ENCODE measurements at regions not wholly inside any gene's neighbourhood (a gene's known extent, or its start where the extent isn't known, plus 50 kb on each side); places are given as distances from the start of the nearest gene placed in this dataset.
"Not testable (repeated sequence)": the region's sequence is repeated elsewhere in the genome, so short reads cannot be mapped to it uniquely, and the experiment has no call there.

- Histone ChIP-seq H3K27ac (no peak overlapping the region), H3K4me1 (no peaks in the 10 kb centered on the region), H3K9me3 (no peaks in the 10 kb centered on the region), H3K27me3 (no peaks in the 10 kb centered on the region), H3K4me3 (no peak overlapping the region), H3K36me3 (no peaks in the 10 kb centered on the region)
- intact Hi-C loops (cut with DNase I; ENCODE audit: low total_unique reads): no loop called here
- TF ChIP-seq CTCF (IDR thresholded peaks at IDR 0.05 in 4 of 5, conservative IDR thresholded peaks at IDR 0.05 in 1 of 5) (no peak), POLR2A (IDR thresholded peaks at IDR 0.05) (no peak)
- ATAC-seq (no peak), DNase-seq (no peak)
- in situ Hi-C loops (cut with MboI; ENCODE audit: low sequenced_read_pairs in 4 of 4): no loop called here
These were observed 128.0 kb downstream of the LAT start for GRCh38 chr16:29112755-29113347.

DNA sequence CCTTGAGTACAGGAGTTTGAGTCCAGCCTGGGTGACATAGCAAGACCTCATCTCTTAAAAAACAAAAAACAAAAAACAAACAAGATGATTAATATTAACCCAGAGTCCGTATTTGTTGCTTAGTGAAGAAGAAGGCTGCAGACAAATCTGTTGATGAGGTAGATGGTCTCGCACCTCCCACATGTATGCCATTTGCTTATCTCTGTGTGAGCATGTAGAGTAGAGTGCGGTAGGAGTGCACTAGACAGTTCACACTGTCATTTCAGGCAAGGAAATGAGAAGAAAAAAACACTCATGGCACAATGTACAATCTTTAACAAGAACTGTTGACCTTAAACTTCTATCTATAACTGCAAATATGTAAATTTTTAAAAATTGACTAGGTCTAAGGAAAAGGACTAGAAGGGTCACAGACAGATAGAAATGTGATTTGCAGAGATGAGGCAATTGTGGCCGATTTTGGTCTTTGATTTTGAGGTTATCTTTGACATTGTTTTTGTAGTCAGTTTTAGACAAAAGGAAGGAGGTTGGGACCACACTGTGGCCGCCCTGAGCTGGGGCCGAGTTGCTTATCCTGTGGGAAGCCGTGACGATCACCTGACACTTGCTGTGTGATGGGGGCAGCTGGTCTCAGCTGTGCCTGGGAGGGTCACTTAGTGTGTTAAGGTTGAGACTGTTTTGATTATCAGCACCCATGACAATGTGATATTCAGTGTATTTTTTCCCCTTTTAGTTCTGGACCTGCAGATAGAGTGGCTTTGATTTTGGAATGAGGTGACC is 127.2 kb downstream of the LAT start:
- intact Hi-C loops (cut with DNase I; ENCODE audit: low total_unique reads); in situ Hi-C loops (cut with MboI; ENCODE audit: low sequenced_read_pairs in 4 of 4); H3K4me3 ChIP-seq; H3K27me3 ChIP-seq; H3K9me3 ChIP-seq; H3K4me1 ChIP-seq; DNase-seq; H3K27ac ChIP-seq; ATAC-seq; H3K36me3 ChIP-seq: not testable (repeated sequence)

DNA sequence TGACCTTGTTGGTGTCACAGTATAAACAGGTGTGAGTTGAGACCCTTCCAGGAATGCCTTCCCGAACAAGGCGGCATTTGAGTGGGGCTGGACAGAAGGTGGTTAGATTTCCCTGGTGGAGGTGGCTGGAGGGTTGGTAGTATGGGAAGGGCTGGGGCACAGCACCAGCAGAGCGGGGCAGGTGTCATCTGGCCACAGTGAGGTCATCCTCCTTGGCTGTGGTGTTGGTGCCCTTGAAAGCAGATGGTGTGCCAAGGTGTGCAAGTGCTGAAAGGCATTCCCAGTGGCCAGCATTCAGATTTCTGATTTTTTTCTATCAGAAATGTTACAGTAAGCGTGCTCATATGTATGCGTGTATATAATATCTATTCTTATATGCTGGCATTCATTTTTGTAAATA is 126.6 kb downstream of the LAT start:
- TF ChIP-seq CTCF (IDR thresholded peaks at IDR 0.05 in 4 of 5, conservative IDR thresholded peaks at IDR 0.05 in 1 of 5): no peak
- TF ChIP-seq POLR2A (IDR thresholded peaks at IDR 0.05): no peak
- H3K27ac ChIP-seq: no peak overlapping the region
- H3K9me3 ChIP-seq: no peaks in the 10 kb centered on the region
- H3K4me1 ChIP-seq: no peaks in the 10 kb centered on the region
- no peaks in the 10 kb centered on the region for H3K36me3 ChIP-seq
- no peak overlapping the region for H3K4me3 ChIP-seq
- ATAC-seq (no peak), DNase-seq (no peak)
- in situ Hi-C loops (cut with MboI; ENCODE audit: low sequenced_read_pairs in 4 of 4) (no loop called here), intact Hi-C loops (cut with DNase I; ENCODE audit: low total_unique reads) (no loop called here)
- no peaks in the 10 kb centered on the region for H3K27me3 ChIP-seq

DNA sequence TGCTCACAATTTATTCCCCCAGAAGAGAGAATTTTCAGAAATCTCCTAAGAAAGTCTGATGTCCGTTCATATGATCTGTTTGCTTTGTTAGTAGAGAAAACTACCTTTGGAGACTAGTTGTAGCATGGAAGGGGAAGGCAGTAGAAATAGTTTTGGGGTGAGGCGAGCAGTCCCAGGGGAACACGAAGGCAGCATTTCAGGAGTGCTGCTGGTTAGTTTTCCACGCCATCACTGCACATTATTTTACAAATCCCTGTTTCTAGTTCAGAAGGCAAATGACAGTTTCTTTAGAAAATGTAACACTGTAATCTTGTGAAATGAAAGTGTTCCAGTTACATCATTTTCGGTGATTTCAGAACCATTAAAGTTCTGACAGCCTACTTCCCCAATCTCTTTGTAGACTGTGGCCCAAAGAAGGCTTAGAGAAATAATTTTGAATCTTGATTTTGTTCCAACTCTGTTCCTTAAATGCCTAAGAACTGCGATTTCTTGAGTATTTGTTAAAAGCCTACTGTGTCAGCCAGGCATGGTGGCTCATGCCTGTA is 123.8 kb downstream of the LAT start:
- H3K36me3 ChIP-seq; H3K4me1 ChIP-seq; H3K9me3 ChIP-seq; in situ Hi-C loops (cut with MboI; ENCODE audit: low sequenced_read_pairs in 4 of 4); intact Hi-C loops (cut with DNase I; ENCODE audit: low total_unique reads); H3K4me3 ChIP-seq; ATAC-seq; H3K27ac ChIP-seq; DNase-seq; H3K27me3 ChIP-seq: not testable (repeated sequence)

DNA sequence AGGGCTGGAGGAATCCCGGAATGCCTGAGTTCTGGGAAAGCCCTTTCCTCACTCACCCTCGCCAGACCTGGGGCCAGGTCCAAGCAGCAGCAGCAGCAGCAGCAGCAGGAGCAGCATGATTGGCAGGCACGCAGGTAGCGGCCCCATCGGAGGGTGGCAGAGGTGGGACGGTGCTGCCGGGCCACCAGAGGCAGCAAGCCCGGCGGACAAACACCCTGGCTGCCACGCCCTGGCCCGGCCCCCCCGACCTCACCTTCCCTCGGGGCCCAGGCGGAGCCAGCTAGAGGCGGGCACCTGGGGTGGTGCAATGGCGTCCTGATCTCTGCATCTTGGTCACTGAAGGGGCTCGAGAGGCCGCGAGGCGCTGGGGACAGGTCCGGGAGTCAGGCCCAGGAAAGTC is 122.4 kb downstream of the LAT start:
- TF ChIP-seq POLR2A (IDR thresholded peaks at IDR 0.05) (no peak), CTCF (IDR thresholded peaks at IDR 0.05 in 4 of 5, conservative IDR thresholded peaks at IDR 0.05 in 1 of 5) (no peak)
- Histone ChIP-seq H3K36me3 (no peaks in the 10 kb centered on the region), H3K27me3 (no peaks in the 10 kb centered on the region), H3K4me3 (no peak overlapping the region), H3K27ac (no peak overlapping the region), H3K9me3 (no peaks in the 10 kb centered on the region), H3K4me1 (no peaks in the 10 kb centered on the region)
- DNase-seq (no peak), ATAC-seq (no peak)
- intact Hi-C loops (cut with DNase I; ENCODE audit: low total_unique reads): no loop called here
- in situ Hi-C loops (cut with MboI; ENCODE audit: low sequenced_read_pairs in 4 of 4): no loop called here

DNA sequence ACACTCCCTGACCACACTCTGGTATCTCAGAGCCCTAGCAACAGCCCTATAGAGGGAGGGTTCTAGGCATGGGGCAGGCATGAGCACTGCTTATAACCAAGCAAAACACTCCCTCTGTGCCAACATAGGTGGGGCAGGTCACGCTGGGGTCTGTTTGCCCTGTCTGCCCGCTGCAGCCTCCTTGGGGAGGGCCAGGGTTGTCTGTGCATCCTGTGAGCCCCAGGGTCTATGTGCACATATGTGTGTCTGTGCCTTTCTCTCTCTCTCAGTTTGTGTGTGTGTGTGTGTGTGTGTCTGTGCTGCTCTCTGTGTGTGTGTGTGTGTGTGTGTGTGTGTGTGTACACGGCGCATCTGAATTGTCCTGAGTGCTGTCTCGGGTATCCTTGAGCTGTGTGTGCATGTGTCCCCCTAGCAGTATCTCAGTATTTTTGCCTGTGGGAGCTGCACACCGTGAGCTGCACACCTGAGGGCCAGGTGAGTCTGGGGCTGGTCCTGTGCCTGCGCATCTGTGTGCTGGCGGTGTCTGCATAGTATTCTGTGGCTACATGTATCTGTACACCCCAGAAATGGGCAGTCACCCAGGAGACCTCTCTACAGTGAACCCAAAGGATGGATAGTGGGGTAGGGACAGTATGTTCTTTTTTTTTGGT is 121.5 kb downstream of the LAT start:
- H3K4me1 ChIP-seq; H3K36me3 ChIP-seq; in situ Hi-C loops (cut with MboI; ENCODE audit: low sequenced_read_pairs in 4 of 4); H3K4me3 ChIP-seq; ATAC-seq; H3K9me3 ChIP-seq; DNase-seq; H3K27me3 ChIP-seq; H3K27ac ChIP-seq; intact Hi-C loops (cut with DNase I; ENCODE audit: low total_unique reads): not testable (repeated sequence)

- H3K4me3 ChIP-seq; DNase-seq; H3K27ac ChIP-seq; H3K36me3 ChIP-seq; intact Hi-C loops (cut with DNase I; ENCODE audit: low total_unique reads); H3K4me1 ChIP-seq; ATAC-seq; in situ Hi-C loops (cut with MboI; ENCODE audit: low sequenced_read_pairs in 4 of 4); H3K9me3 ChIP-seq; H3K27me3 ChIP-seq: not testable (repeated sequence)
These were observed 119.7 kb downstream of the LAT start for GRCh38 chr16:29104600-29104999.

GRCh38 chr16:29097965-29098364 is 113.1 kb downstream of the LAT start:
- H3K4me1 ChIP-seq; H3K9me3 ChIP-seq; H3K27ac ChIP-seq; H3K36me3 ChIP-seq; ATAC-seq; intact Hi-C loops (cut with DNase I; ENCODE audit: low total_unique reads); H3K27me3 ChIP-seq; in situ Hi-C loops (cut with MboI; ENCODE audit: low sequenced_read_pairs in 4 of 4); H3K4me3 ChIP-seq; DNase-seq: not testable (repeated sequence)

All from gastrocnemius medialis (tissue), 4 donors.